ENCODE measurements at regions not wholly inside any gene's neighbourhood (a gene's known extent, or its start where the extent isn't known, plus 50 kb on each side); places are given as distances from the start of the nearest gene placed in this dataset.

DNA sequence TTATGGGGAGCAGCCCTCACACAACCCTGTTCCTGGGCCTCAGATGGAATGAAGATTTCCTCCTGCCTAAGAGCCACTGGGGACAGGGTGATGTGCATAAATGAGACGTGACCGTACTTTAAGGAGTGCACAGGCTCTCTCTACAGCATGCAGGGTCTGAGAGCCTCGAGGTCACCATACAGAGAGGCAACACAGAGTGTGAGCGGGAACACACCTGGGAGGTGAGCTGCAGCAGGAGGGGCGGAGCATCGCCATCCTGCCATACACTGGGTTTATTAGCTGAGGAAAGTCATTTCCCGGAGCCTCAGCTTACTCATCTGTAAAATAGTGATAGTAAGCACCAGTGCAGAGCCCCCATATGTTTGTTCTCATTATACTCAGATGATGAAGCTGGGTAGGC lies 182.5 kb upstream of the RAD23B start:
- no peaks in the 10 kb centered on the region for H3K36me3 ChIP-seq (ENCODE audit: control insufficient read depth, insufficient read depth, low read length)
- no peak overlapping the region for H3K27ac ChIP-seq (ENCODE audit: low read depth, low read length)
- no peaks in the 10 kb centered on the region for H3K4me1 ChIP-seq (ENCODE audit: control insufficient read depth, insufficient read depth, low read length)
- H3K27me3 ChIP-seq (ENCODE audit: control insufficient read depth, insufficient read depth, low read length) = no peaks in the 10 kb centered on the region
- H3K4me3 ChIP-seq (ENCODE audit: low read length) = no peak overlapping the region
- no peak overlapping the region for H3K9ac ChIP-seq (ENCODE audit: low read length)

DNA sequence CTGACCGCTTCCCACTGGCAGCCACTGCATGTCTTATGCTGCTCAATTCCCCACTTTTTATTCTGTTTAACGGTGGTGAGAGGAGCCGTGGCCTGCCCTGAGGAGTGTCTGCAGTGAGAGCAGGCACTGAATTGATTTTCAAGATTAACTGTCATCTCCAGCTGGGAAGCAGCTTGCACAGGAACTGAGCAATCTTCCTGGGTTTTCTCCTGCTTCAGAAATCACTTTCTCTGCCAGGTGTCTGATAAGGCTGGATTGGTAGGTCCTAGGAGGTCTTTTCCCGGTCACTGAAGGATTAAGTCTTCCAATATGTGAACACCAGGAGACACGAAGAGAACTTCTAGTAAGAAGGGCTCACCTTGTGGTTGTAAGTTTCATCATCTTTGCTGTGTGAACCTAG lies 181.1 kb upstream of the RAD23B start:
- H3K4me1 ChIP-seq (ENCODE audit: control insufficient read depth, insufficient read depth, low read length) = no peaks in the 10 kb centered on the region
- no peaks in the 10 kb centered on the region for H3K27me3 ChIP-seq (ENCODE audit: control insufficient read depth, insufficient read depth, low read length)
- H3K36me3 ChIP-seq (ENCODE audit: control insufficient read depth, insufficient read depth, low read length) = no peaks in the 10 kb centered on the region
- no peak overlapping the region for H3K9ac ChIP-seq (ENCODE audit: low read length)
- H3K27ac ChIP-seq (ENCODE audit: low read depth, low read length) = no peak overlapping the region
- no peak overlapping the region for H3K4me3 ChIP-seq (ENCODE audit: low read length)

DNA sequence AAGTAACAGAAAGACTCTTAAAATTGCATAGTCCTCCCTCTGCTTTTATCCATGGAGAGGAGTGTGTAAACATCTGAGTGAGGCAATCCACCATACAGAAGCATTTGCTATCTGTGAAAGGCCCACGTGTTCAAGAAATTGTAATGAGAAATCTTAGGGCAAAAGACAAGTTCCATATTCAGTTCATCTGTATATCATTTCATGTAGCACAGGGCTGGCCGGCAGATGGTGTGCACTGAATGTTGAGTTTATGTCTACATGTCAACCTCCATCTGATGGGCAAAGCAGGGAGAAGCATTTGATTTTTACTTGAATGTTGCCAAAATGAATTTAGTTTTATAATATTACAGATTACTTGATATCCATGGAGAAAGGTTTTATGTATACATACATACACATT lies 179.5 kb upstream of the RAD23B start:
- Histone ChIP-seq H3K27me3 (ENCODE audit: control insufficient read depth, insufficient read depth, low read length) (no peaks in the 10 kb centered on the region), H3K4me1 (ENCODE audit: control insufficient read depth, insufficient read depth, low read length) (no peaks in the 10 kb centered on the region), H3K4me3 (ENCODE audit: low read length) (no peak overlapping the region)

DNA sequence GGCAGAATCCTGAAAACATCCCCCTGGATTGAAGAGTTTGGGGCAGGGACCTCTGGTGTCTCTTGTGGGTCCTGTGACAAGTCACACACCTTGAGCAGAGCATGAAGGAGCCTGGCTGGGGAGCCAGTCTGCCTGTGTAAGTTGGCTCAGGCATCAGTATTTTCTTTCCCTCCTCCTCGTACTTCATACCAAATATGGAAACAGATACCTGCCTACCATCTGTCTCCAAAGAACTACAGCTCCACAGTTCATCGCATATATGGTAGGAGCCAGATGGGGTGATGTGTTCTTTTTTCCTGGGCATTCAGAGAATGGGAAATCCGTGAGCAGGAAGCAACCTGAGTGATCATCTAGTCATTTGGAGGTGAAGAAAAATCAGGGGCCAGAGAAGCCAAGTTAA lies 177.3 kb upstream of the RAD23B start:
- Histone ChIP-seq H3K27ac (ENCODE audit: low read depth, low read length) (no peak overlapping the region), H3K36me3 (ENCODE audit: control insufficient read depth, insufficient read depth, low read length) (no peaks in the 10 kb centered on the region), H3K4me3 (ENCODE audit: low read length) (no peak overlapping the region), H3K27me3 (ENCODE audit: control insufficient read depth, insufficient read depth, low read length) (no peaks in the 10 kb centered on the region), H3K4me1 (ENCODE audit: control insufficient read depth, insufficient read depth, low read length) (no peaks in the 10 kb centered on the region), H3K9ac (ENCODE audit: low read length) (no peak overlapping the region)

More for the DNA sequence above, 179.5 kb upstream of the RAD23B start:
- Histone ChIP-seq H3K27ac (ENCODE audit: low read depth, low read length) (no peak overlapping the region), H3K36me3 (ENCODE audit: control insufficient read depth, insufficient read depth, low read length) (no peaks in the 10 kb centered on the region), H3K9ac (ENCODE audit: low read length) (no peak overlapping the region)

DNA sequence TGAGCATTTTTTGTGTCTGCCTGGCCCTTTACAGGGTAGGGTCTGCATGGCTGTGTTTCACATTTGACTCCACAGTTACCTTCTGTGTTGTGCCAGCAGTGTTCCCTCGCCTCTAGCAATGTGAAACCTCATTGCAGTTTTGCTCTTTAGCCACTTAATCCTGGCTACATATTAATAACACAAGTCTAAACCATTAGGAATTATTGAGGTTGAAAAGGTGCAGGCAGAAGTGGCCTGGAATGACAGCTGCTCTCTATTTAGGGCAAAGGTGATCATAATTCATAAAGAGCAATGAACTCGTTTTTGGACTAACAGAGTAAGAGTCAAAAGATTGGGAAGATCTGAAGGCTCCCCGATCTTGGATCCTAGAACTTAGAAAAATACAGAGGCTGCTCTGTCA lies 176.7 kb upstream of the RAD23B start:
- Histone ChIP-seq H3K4me3 (ENCODE audit: low read length) (no peak overlapping the region), H3K27ac (ENCODE audit: low read depth, low read length) (no peak overlapping the region), H3K9ac (ENCODE audit: low read length) (no peak overlapping the region), H3K4me1 (ENCODE audit: control insufficient read depth, insufficient read depth, low read length) (no peaks in the 10 kb centered on the region), H3K27me3 (ENCODE audit: control insufficient read depth, insufficient read depth, low read length) (no peaks in the 10 kb centered on the region), H3K36me3 (ENCODE audit: control insufficient read depth, insufficient read depth, low read length) (no peaks in the 10 kb centered on the region)

DNA sequence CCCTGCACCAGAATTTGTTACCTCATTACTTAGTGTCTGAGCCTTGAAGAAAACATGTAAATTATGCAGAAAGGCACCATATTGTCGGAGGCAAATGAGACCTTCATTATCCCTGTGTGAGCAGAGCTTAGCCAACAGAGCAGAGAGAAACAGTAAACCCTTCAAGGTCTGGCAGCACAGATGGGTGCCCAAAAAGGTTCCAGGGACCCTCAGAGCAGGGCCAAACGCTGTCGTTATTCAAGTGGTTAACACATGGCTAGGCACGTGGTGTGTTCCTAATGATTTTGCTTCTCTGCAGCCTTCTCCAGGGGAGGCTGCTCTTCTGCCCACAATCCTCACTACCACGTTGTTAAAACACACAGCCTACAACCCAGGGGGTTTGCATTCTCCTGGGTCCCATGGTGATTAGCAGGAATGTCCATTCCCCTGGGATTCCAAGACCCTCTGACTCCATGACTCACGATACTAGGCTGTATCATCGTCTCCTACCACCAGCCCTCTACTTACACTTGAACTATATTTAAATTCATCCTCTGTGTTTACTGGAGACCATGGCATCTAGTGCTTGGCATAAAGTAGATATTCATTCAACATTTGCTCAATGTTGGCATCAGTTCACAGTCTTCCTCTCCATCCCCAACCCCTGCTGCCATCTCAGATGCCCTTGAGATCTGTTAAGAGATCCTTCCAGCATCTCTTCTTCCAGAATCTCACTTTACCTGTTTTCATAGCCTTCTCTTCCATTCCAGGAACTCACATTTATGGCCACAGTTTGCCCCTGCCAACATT lies 174.5 kb upstream of the RAD23B start:
- no peak overlapping the region for H3K27ac ChIP-seq (ENCODE audit: low read depth, low read length)
- H3K27me3 ChIP-seq (ENCODE audit: control insufficient read depth, insufficient read depth, low read length) = peaks cover 3% of the 10 kb centered on the region
- no peaks in the 10 kb centered on the region for H3K36me3 ChIP-seq (ENCODE audit: control insufficient read depth, insufficient read depth, low read length)
- no peak overlapping the region for H3K9ac ChIP-seq (ENCODE audit: low read length)
- H3K4me1 ChIP-seq (ENCODE audit: control insufficient read depth, insufficient read depth, low read length) = no peaks in the 10 kb centered on the region
- H3K4me3 ChIP-seq (ENCODE audit: low read length) = no peak overlapping the region

DNA sequence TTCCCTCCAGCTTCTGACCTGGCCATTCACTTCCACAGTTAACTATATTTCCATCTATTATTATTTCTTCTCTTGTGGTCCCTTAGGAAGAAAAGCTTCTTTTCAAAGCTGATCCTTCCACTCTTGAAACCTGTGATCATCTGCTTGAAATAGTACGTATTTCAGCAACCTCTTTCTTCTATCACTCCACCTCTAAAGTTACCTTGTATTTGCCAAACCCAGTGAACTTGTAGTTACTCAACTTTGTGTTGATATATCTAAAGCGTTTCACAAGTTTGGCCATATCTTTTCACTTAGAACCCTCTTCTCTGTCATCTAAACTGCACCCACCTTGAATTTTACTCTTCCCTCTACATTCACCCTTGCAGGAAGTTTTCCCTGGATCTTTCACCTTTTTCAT lies 173.8 kb upstream of the RAD23B start:
- Histone ChIP-seq H3K9ac (ENCODE audit: low read length) (no peak overlapping the region), H3K4me3 (ENCODE audit: low read length) (no peak overlapping the region), H3K27me3 (ENCODE audit: control insufficient read depth, insufficient read depth, low read length) (peaks cover 3% of the 10 kb centered on the region), H3K27ac (ENCODE audit: low read depth, low read length) (no peak overlapping the region), H3K4me1 (ENCODE audit: control insufficient read depth, insufficient read depth, low read length) (no peaks in the 10 kb centered on the region), H3K36me3 (ENCODE audit: control insufficient read depth, insufficient read depth, low read length) (no peaks in the 10 kb centered on the region)

DNA sequence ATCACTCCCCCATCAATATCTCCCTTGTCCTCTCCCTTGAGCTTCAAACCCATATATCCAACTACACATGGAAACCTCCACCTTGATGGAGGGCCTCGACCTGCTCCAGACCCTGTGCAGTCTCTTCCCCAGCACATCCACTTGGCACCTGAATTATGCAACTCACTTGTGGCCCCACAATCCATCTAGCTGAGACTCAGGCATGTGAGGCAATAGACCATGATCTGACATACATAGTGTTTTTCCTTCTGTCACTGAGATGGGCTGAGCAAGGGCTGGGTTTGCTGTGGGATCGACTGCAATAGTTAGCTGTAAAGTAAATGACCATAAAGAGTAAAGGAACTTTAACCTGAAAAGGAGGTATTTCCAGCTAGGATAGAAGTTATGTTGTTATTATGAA lies 172.9 kb upstream of the RAD23B start:
- Histone ChIP-seq H3K4me3 (ENCODE audit: low read length) (no peak overlapping the region), H3K9ac (ENCODE audit: low read length) (no peak overlapping the region), H3K36me3 (ENCODE audit: control insufficient read depth, insufficient read depth, low read length) (no peaks in the 10 kb centered on the region), H3K4me1 (ENCODE audit: control insufficient read depth, insufficient read depth, low read length) (no peaks in the 10 kb centered on the region), H3K27ac (ENCODE audit: low read depth, low read length) (no peak overlapping the region), H3K27me3 (ENCODE audit: control insufficient read depth, insufficient read depth, low read length) (peaks cover 3% of the 10 kb centered on the region)

DNA sequence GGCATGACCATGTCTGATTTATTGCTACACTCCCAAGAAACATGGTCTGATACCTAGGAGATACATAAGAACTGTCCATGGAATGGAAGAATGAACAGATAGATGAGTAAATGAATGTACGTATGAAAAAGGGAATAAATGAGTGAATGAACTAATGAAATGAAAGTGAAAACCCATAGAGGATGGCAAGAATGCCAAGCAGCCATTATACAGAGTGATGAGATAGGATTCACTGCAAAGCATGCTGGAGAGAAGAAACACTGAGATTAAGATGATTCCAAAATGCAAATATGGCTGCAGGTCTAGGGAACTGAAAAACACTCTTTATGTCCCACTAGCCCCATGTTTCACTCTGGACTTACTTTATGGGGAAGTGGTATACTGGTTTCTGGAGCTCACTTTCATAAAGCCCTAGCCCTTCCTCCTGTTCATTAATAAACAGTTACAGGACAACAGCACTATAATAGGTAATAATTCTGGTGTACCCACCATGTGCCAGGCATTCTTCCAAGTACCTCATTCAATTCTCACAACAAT lies 170.3 kb upstream of the RAD23B start:
- Histone ChIP-seq H3K36me3 (ENCODE audit: control insufficient read depth, insufficient read depth, low read length) (no peaks in the 10 kb centered on the region), H3K27me3 (ENCODE audit: control insufficient read depth, insufficient read depth, low read length) (peaks cover 3% of the 10 kb centered on the region), H3K9ac (ENCODE audit: low read length) (no peak overlapping the region), H3K4me1 (ENCODE audit: control insufficient read depth, insufficient read depth, low read length) (no peaks in the 10 kb centered on the region), H3K27ac (ENCODE audit: low read depth, low read length) (no peak overlapping the region), H3K4me3 (ENCODE audit: low read length) (no peak overlapping the region)

DNA sequence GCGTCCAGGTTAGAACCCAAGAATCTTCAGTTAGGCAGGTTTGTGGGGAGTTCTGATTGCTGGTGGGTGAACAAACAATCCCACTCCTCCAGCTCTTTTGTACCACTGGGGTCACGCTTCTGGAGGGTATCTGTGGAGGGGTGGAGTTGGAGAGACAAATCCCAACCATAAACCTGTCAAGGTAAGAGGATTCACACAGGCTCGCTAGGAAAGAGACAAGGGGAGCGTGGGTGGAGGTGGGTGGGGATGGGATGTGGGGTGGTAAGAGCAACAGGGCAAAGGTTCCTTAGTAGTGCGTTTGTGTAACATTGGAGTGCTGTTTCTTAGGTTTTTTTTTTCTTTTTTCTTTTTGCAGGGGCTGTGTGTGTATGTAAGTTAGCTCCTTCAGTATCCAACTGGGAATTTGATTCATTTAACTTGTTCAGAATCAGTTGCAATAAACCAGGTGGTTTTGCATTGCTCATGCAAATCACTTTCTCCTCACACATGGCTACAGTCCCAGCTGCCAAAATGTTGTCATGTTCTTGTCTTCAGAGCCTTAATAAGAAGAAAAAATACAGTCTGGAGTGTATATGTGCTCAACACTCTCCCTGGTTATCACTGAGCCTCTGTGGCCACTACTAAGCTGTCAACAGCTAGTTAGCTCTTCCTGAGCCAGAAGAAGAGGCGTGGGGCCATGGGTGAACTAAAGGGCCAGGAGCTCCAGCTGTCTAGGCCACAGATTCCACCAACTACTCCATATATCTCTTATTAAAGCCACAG lies 164.0 kb upstream of the RAD23B start:
- Histone ChIP-seq H3K27ac (ENCODE audit: low read depth, low read length) (no peak overlapping the region), H3K36me3 (ENCODE audit: control insufficient read depth, insufficient read depth, low read length) (no peaks in the 10 kb centered on the region), H3K27me3 (ENCODE audit: control insufficient read depth, insufficient read depth, low read length) (no peaks in the 10 kb centered on the region), H3K4me1 (ENCODE audit: control insufficient read depth, insufficient read depth, low read length) (no peaks in the 10 kb centered on the region), H3K9ac (ENCODE audit: low read length) (no peak overlapping the region), H3K4me3 (ENCODE audit: low read length) (no peak overlapping the region)

DNA sequence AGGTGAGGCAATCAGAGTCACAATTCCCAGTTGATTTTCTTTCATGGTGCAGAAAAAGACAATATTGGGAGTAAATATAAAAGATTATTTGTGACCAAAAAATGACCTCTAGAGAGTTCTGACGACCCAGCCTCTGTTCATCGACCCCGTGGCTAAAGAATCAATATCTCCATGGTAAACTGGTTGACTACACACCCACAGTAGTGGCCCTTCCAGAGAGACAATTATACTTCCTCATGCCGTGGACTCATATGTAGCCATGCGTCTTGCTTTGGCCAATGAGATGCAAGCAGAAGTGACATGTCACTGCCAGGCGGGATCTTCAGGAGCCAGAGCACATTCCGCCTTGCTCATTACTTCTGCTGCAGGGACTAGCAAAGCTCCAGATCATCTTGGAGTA lies 163.3 kb upstream of the RAD23B start:
- H3K36me3 ChIP-seq (ENCODE audit: control insufficient read depth, insufficient read depth, low read length) = no peaks in the 10 kb centered on the region
- H3K27ac ChIP-seq (ENCODE audit: low read depth, low read length) = no peak overlapping the region
- H3K9ac ChIP-seq (ENCODE audit: low read length) = no peak overlapping the region
- H3K4me3 ChIP-seq (ENCODE audit: low read length) = no peak overlapping the region
- no peaks in the 10 kb centered on the region for H3K4me1 ChIP-seq (ENCODE audit: control insufficient read depth, insufficient read depth, low read length)
- no peaks in the 10 kb centered on the region for H3K27me3 ChIP-seq (ENCODE audit: control insufficient read depth, insufficient read depth, low read length)

DNA sequence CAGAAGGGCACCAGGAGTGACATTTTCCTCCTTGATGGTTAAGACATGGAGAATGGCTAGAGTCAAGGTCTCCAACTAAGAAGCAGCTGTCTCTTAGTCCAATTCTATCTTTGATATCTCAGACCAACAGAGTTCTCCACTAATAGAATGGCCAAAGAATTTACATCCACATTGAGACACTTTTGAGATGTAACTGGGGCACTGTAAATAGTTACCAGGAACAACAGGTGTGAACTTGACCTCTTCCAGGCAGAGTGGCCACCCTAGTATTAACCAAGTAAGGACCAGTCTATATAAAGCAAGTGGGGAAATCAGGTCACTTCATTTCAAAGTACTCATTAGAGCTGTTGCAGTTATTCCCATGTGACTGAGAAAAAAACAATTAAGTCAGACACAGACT lies 159.7 kb upstream of the RAD23B start:
- H3K36me3 ChIP-seq (ENCODE audit: control insufficient read depth, insufficient read depth, low read length) = no peaks in the 10 kb centered on the region

More for the DNA sequence above, 159.7 kb upstream of the RAD23B start:
- Histone ChIP-seq H3K4me3 (ENCODE audit: low read length) (no peak overlapping the region), H3K4me1 (ENCODE audit: control insufficient read depth, insufficient read depth, low read length) (no peaks in the 10 kb centered on the region), H3K27me3 (ENCODE audit: control insufficient read depth, insufficient read depth, low read length) (no peaks in the 10 kb centered on the region), H3K27ac (ENCODE audit: low read depth, low read length) (no peak overlapping the region), H3K9ac (ENCODE audit: low read length) (no peak overlapping the region)
